Vagina (tissue), 2 donors: ENCODE measurements at regions not wholly inside any gene's neighbourhood (a gene's known extent, or its start where the extent isn't known, plus 50 kb on each side); places are given as distances from the start of the nearest gene placed in this dataset.

Experiments
- DNase-seq, 2 donors: peaks; one replicate each; pipeline ENCODE4 v3.0.0-alpha.2; 2017; ENCODE audit errors: extremely low spot score in 2 of 2
- H3K27ac ChIP-seq: fragments of 200-600 bp; sonication (generic); one replicate; pipeline ENCODE4 v1.5.1; 2019
- H3K27me3 ChIP-seq: fragments of 200-600 bp; sonication (generic); one replicate; pipeline ENCODE4 v1.5.1; 2019
- H3K36me3 ChIP-seq, 2 donors: fragments of 200-600 bp; sonication (generic); one replicate each; pipeline ENCODE4 v1.5.1; 2017 to 2019
- H3K4me1 ChIP-seq: fragments of 200-600 bp; sonication (generic); one replicate; pipeline ENCODE4 v1.5.1; 2019
- H3K4me3 ChIP-seq, 2 donors: fragments of 200-600 bp; sonication (generic); 1 replicate in 1 of 2; 2 replicates in 1 of 2; pipeline ENCODE4 v1.5.1; 2016 to 2019
- H3K9me3 ChIP-seq: fragments of 200-600 bp; sonication (generic); one replicate; pipeline ENCODE4 v1.5.1; 2019
- CTCF ChIP-seq, 3 experiments: fragments of 450-650 bp in 2 of 3; fragments of 200-600 bp in 1 of 3; sonication (generic) in 1 of 3; IDR thresholded peaks; one replicate each; pipeline ENCODE4 v1.5.1; 2017 to 2019; ENCODE audit warnings: antibody characterized with exemption in 3 of 3, mild to moderate bottlenecking in 2 of 3, moderate library complexity in 2 of 3
- POLR2A ChIP-seq, 2 donors: fragments of 450-650 bp; IDR thresholded peaks; one replicate each; pipeline ENCODE4 v1.6.1; 2017; ENCODE audit warnings: antibody characterized with exemption in 2 of 2, mild to moderate bottlenecking in 2 of 2, moderate library complexity in 2 of 2
- POLR2AphosphoS5 ChIP-seq, 2 donors: sonication (generic); formaldehyde crosslinking; IDR thresholded peaks; one replicate each; pipeline ENCODE4 v1.9.0; 2017; ENCODE audit warnings: antibody characterized with exemption in 2 of 2, mild to moderate bottlenecking in 2 of 2, low read depth in 1 of 2; ENCODE audit not compliant: insufficient read depth in 1 of 2
- intact Hi-C: fragments of 100-400 bp; cut with DNase I; formaldehyde crosslinking; loops from one replicate; pipeline ENCODE4 v1.15.1; 2023

GRCh38 chr3:10707400-10708215 lies 108.4 kb upstream of the SLC6A11 start:
- Histone ChIP-seq H3K9me3 (no peaks in the 10 kb centered on the region), H3K4me3 (peak overlapping the region; percentile 27 to 35), H3K36me3 (no peaks in the 10 kb centered on the region), H3K27me3 (peaks cover 3% of the 10 kb centered on the region), H3K27ac (no peak overlapping the region), H3K4me1 (peaks cover 10% of the 10 kb centered on the region)
- no peak for TF ChIP-seq POLR2AphosphoS5 (IDR thresholded peaks at IDR 0.05; ENCODE audit: insufficient read depth in 1 of 2, low read depth in 1 of 2)
- no peak for TF ChIP-seq CTCF (IDR thresholded peaks at IDR 0.05)
- no peak for TF ChIP-seq POLR2A (IDR thresholded peaks at IDR 0.05)
- intact Hi-C loops: no loop called here
- DNase-seq: no peak

GRCh38 chr3:10708216-10708893 lies 107.7 kb upstream of the SLC6A11 start:
- Histone ChIP-seq H3K27me3 (peaks cover 3% of the 10 kb centered on the region), H3K27ac (no peak overlapping the region), H3K9me3 (no peaks in the 10 kb centered on the region), H3K36me3 (no peaks in the 10 kb centered on the region), H3K4me3 (peak overlapping the region in 1 of 2 donors; percentile 27), H3K4me1 (peaks cover 10% of the 10 kb centered on the region)
- intact Hi-C loops: no loop called here
- DNase-seq: no peak
- TF ChIP-seq CTCF (IDR thresholded peaks at IDR 0.05): no peak
- no peak for TF ChIP-seq POLR2A (IDR thresholded peaks at IDR 0.05)
- TF ChIP-seq POLR2AphosphoS5 (IDR thresholded peaks at IDR 0.05; ENCODE audit: insufficient read depth in 1 of 2, low read depth in 1 of 2): no peak

DNA sequence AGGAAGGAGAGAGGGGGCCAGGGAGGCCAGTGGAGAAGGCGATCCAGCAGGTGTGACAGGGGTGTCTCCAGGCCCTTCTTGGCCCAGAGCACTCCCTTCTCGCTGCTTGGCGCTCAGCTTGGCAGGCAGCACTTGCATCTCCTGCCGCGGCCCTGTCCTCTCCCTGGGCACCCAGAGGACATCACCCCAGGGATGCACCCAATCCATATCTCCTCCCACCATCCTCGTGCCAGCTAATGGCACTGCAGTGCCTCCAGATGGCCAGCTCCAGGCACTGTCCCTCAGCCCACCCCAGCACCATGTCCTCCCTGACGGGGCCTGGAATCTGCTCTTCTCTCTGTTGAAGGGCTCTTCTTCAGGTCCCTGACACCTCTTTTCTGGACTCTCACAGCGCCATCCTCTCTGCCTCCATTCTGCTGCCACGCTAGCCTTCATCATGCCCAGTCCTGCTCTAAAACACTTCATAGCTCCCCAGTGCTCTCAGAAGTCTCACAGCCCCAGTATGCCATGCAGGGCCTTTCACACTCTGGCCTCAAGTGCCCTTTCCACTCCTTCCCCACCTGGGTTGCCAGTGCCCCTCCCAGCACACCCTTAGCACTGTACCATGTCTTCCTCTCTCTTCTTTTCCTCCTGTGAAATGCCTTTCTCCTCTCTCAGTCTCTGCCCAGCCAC lies 106.8 kb upstream of the SLC6A11 start:
- intact Hi-C loops: no loop called here
- no peaks in the 10 kb centered on the region for H3K36me3 ChIP-seq
- H3K9me3 ChIP-seq: no peaks in the 10 kb centered on the region
- H3K4me1 ChIP-seq: peaks cover 10% of the 10 kb centered on the region
- H3K4me3 ChIP-seq: no peak overlapping the region
- no peak for DNase-seq
- H3K27me3 ChIP-seq: peaks cover 3% of the 10 kb centered on the region
- TF ChIP-seq POLR2A (IDR thresholded peaks at IDR 0.05): no peak
- no peak for TF ChIP-seq CTCF (IDR thresholded peaks at IDR 0.05)
- no peak overlapping the region for H3K27ac ChIP-seq

GRCh38 chr3:10712121-10712520 lies 103.9 kb upstream of the SLC6A11 start:
- intact Hi-C loops: no loop called here
- H3K27me3 ChIP-seq: no peaks in the 10 kb centered on the region

More at GRCh38 chr3:10712121-10712520, 103.9 kb upstream of the SLC6A11 start:
- Histone ChIP-seq H3K4me3 (no peak overlapping the region), H3K9me3 (no peaks in the 10 kb centered on the region), H3K36me3 (no peaks in the 10 kb centered on the region), H3K4me1 (peaks cover 5% of the 10 kb centered on the region), H3K27ac (no peak overlapping the region)
- TF ChIP-seq POLR2AphosphoS5 (IDR thresholded peaks at IDR 0.05; ENCODE audit: insufficient read depth in 1 of 2, low read depth in 1 of 2) (no peak), POLR2A (IDR thresholded peaks at IDR 0.05) (no peak), CTCF (IDR thresholded peaks at IDR 0.05) (no peak)
- DNase-seq: no peak
